ENCODE measurements at regions not wholly inside any gene's neighbourhood (a gene's known extent, or its start where the extent isn't known, plus 50 kb on each side); places are given as distances from the start of the nearest gene placed in this dataset.

DNA sequence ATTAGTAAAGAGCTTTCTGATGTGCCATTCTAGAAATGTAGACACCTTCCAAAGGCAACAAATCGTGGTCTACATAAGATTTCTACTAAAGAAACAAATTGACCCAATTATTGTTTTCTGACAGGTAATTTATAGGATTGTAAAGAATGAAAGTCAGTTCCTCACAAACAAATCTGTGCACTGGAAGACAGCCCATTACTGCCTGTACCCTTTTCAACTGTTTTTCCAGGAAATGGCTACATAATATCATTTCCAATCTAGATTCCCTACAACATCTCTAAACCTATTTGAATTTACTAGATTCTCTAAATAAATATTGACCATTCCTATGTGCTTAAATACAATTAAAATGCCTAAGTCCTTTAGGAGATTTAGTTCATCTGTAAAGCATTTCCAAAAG lies 939.1 kb downstream of the FSCB start:
- TF ChIP-seq, protein P1, sequence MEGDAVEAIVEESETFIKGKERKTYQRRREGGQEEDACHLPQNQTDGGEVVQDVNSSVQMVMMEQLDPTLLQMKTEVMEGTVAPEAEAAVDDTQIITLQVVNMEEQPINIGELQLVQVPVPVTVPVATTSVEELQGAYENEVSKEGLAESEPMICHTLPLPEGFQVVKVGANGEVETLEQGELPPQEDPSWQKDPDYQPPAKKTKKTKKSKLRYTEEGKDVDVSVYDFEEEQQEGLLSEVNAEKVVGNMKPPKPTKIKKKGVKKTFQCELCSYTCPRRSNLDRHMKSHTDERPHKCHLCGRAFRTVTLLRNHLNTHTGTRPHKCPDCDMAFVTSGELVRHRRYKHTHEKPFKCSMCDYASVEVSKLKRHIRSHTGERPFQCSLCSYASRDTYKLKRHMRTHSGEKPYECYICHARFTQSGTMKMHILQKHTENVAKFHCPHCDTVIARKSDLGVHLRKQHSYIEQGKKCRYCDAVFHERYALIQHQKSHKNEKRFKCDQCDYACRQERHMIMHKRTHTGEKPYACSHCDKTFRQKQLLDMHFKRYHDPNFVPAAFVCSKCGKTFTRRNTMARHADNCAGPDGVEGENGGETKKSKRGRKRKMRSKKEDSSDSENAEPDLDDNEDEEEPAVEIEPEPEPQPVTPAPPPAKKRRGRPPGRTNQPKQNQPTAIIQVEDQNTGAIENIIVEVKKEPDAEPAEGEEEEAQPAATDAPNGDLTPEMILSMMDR (IDR thresholded peaks at IDR 0.05): no peak
- TF ChIP-seq EP300 (IDR thresholded peaks at IDR 0.05): no peak

Data from gastroesophageal sphincter (tissue), 3 donors.